ENCODE measurements at regions not wholly inside any gene's neighbourhood (a gene's known extent, or its start where the extent isn't known, plus 50 kb on each side); places are given as distances from the start of the nearest gene placed in this dataset.

- no peaks in the 10 kb centered on the region for H3K27me3 Mint-ChIP-seq (ENCODE audit: low read depth)
- peaks cover 22% of the 10 kb centered on the region for H3K9me3 Mint-ChIP-seq
- no peak overlapping the region for H3K4me3 Mint-ChIP-seq
- H3K4me1 Mint-ChIP-seq: no peaks in the 10 kb centered on the region
- H3K36me3 Mint-ChIP-seq: peaks cover 23% of the 10 kb centered on the region
- ChIA-PET POLR2A (no interaction called here), CTCF (no interaction called here)
- DNase-seq (ENCODE audit: low spot score) (no peak), ATAC-seq (no peak)
- no peak for TF ChIP-seq JUN (CRISPR knock-in tag; IDR thresholded peaks at IDR 0.05)
- TF ChIP-seq, protein P1, sequence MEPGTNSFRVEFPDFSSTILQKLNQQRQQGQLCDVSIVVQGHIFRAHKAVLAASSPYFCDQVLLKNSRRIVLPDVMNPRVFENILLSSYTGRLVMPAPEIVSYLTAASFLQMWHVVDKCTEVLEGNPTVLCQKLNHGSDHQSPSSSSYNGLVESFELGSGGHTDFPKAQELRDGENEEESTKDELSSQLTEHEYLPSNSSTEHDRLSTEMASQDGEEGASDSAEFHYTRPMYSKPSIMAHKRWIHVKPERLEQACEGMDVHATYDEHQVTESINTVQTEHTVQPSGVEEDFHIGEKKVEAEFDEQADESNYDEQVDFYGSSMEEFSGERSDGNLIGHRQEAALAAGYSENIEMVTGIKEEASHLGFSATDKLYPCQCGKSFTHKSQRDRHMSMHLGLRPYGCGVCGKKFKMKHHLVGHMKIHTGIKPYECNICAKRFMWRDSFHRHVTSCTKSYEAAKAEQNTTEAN (CRISPR knock-in tag; IDR thresholded peaks at IDR 0.05): no peak
- TF ChIP-seq ESRRA (CRISPR knock-in tag; IDR thresholded peaks at IDR 0.05; ENCODE audit: borderline replicate concordance): no peak
- TF ChIP-seq, protein P2, sequence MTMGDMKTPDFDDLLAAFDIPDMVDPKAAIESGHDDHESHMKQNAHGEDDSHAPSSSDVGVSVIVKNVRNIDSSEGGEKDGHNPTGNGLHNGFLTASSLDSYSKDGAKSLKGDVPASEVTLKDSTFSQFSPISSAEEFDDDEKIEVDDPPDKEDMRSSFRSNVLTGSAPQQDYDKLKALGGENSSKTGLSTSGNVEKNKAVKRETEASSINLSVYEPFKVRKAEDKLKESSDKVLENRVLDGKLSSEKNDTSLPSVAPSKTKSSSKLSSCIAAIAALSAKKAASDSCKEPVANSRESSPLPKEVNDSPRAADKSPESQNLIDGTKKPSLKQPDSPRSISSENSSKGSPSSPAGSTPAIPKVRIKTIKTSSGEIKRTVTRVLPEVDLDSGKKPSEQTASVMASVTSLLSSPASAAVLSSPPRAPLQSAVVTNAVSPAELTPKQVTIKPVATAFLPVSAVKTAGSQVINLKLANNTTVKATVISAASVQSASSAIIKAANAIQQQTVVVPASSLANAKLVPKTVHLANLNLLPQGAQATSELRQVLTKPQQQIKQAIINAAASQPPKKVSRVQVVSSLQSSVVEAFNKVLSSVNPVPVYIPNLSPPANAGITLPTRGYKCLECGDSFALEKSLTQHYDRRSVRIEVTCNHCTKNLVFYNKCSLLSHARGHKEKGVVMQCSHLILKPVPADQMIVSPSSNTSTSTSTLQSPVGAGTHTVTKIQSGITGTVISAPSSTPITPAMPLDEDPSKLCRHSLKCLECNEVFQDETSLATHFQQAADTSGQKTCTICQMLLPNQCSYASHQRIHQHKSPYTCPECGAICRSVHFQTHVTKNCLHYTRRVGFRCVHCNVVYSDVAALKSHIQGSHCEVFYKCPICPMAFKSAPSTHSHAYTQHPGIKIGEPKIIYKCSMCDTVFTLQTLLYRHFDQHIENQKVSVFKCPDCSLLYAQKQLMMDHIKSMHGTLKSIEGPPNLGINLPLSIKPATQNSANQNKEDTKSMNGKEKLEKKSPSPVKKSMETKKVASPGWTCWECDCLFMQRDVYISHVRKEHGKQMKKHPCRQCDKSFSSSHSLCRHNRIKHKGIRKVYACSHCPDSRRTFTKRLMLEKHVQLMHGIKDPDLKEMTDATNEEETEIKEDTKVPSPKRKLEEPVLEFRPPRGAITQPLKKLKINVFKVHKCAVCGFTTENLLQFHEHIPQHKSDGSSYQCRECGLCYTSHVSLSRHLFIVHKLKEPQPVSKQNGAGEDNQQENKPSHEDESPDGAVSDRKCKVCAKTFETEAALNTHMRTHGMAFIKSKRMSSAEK (CRISPR knock-in tag; IDR thresholded peaks at IDR 0.05; ENCODE audit: borderline replicate concordance): no peak
- no peak for TF ChIP-seq ZNF423 (CRISPR knock-in tag; IDR thresholded peaks at IDR 0.05)
- no peak for TF ChIP-seq TEAD4 (CRISPR knock-in tag; IDR thresholded peaks at IDR 0.05)
- TF ChIP-seq, protein P3, sequence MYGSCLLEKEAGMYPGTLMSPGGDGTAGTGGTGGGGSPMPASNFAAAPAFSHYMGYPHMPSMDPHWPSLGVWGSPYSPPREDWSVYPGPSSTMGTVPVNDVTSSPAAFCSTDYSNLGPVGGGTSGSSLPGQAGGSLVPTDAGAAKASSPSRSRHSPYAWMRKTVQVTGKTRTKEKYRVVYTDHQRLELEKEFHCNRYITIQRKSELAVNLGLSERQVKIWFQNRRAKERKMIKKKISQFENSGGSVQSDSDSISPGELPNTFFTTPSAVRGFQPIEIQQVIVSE (CRISPR knock-in tag; IDR thresholded peaks at IDR 0.05; ENCODE audit: borderline replicate concordance): no peak
- no peak for TF ChIP-seq MXD4 (CRISPR knock-in tag; IDR thresholded peaks at IDR 0.05; ENCODE audit: borderline replicate concordance)
- TF ChIP-seq SMAD3 (CRISPR knock-in tag; IDR thresholded peaks at IDR 0.05; ENCODE audit: borderline replicate concordance): no peak
- TF ChIP-seq, protein P4, sequence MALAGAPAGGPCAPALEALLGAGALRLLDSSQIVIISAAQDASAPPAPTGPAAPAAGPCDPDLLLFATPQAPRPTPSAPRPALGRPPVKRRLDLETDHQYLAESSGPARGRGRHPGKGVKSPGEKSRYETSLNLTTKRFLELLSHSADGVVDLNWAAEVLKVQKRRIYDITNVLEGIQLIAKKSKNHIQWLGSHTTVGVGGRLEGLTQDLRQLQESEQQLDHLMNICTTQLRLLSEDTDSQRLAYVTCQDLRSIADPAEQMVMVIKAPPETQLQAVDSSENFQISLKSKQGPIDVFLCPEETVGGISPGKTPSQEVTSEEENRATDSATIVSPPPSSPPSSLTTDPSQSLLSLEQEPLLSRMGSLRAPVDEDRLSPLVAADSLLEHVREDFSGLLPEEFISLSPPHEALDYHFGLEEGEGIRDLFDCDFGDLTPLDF (CRISPR knock-in tag; IDR thresholded peaks at IDR 0.05): no peak
- TF ChIP-seq, protein P5, sequence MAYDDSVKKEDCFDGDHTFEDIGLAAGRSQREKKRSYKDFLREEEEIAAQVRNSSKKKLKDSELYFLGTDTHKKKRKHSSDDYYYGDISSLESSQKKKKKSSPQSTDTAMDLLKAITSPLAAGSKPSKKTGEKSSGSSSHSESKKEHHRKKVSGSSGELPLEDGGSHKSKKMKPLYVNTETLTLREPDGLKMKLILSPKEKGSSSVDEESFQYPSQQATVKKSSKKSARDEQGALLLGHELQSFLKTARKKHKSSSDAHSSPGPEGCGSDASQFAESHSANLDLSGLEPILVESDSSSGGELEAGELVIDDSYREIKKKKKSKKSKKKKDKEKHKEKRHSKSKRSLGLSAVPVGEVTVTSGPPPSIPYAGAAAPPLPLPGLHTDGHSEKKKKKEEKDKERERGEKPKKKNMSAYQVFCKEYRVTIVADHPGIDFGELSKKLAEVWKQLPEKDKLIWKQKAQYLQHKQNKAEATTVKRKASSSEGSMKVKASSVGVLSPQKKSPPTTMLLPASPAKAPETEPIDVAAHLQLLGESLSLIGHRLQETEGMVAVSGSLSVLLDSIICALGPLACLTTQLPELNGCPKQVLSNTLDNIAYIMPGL (CRISPR knock-in tag; IDR thresholded peaks at IDR 0.05): no peak
- TF ChIP-seq FOXP1 (CRISPR knock-in tag; IDR thresholded peaks at IDR 0.05; ENCODE audit: borderline replicate concordance): no peak
- TF ChIP-seq NR1H2 (CRISPR knock-in tag; IDR thresholded peaks at IDR 0.05): no peak
- H3K27ac Mint-ChIP-seq: no peak overlapping the region
Measured at GRCh38 chrX:88366314-88366713, 380.7 kb upstream of the CPXCR1 start.

DNA sequence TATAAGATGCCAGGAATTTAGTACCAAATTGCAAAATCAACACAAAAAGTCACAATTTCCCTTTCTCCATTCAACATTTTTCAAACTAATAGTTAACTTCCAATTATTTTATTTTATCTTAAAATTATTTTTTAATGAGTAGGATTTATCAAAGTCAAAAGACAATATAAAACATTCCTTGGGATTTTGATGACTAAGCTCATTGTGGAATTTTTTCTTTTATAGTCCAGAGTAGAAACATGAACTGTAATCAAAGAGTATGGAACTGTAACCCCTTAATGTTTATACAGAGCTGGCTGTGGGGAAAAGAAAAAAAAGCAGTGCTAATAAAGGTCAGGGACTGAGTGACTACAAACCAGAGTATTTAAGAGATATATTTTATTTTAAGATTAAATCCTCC lies 368.6 kb upstream of the CPXCR1 start:
- no peak overlapping the region for H3K27ac Mint-ChIP-seq
- H3K4me1 Mint-ChIP-seq: no peaks in the 10 kb centered on the region
- H3K9me3 Mint-ChIP-seq: peaks cover 12% of the 10 kb centered on the region
- no peak for DNase-seq (ENCODE audit: low spot score)
- no peak for ATAC-seq
- no peaks in the 10 kb centered on the region for H3K27me3 Mint-ChIP-seq (ENCODE audit: low read depth)
- TF ChIP-seq ZSCAN18 (CRISPR knock-in tag; IDR thresholded peaks at IDR 0.05) (no peak), NFE2L1 (CRISPR knock-in tag; IDR thresholded peaks at IDR 0.05) (no peak), JUN (CRISPR knock-in tag; IDR thresholded peaks at IDR 0.05) (no peak)
- TF ChIP-seq, protein P6, sequence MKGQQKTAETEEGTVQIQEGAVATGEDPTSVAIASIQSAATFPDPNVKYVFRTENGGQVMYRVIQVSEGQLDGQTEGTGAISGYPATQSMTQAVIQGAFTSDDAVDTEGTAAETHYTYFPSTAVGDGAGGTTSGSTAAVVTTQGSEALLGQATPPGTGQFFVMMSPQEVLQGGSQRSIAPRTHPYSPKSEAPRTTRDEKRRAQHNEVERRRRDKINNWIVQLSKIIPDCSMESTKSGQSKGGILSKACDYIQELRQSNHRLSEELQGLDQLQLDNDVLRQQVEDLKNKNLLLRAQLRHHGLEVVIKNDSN (CRISPR knock-in tag; IDR thresholded peaks at IDR 0.05): no peak
- TF ChIP-seq, protein P7, sequence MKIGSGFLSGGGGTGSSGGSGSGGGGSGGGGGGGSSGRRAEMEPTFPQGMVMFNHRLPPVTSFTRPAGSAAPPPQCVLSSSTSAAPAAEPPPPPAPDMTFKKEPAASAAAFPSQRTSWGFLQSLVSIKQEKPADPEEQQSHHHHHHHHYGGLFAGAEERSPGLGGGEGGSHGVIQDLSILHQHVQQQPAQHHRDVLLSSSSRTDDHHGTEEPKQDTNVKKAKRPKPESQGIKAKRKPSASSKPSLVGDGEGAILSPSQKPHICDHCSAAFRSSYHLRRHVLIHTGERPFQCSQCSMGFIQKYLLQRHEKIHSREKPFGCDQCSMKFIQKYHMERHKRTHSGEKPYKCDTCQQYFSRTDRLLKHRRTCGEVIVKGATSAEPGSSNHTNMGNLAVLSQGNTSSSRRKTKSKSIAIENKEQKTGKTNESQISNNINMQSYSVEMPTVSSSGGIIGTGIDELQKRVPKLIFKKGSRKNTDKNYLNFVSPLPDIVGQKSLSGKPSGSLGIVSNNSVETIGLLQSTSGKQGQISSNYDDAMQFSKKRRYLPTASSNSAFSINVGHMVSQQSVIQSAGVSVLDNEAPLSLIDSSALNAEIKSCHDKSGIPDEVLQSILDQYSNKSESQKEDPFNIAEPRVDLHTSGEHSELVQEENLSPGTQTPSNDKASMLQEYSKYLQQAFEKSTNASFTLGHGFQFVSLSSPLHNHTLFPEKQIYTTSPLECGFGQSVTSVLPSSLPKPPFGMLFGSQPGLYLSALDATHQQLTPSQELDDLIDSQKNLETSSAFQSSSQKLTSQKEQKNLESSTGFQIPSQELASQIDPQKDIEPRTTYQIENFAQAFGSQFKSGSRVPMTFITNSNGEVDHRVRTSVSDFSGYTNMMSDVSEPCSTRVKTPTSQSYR (CRISPR knock-in tag; IDR thresholded peaks at IDR 0.05): no peak
- peaks cover 5% of the 10 kb centered on the region; the same call in 1 of the 2 replicates for H3K36me3 Mint-ChIP-seq
- H3K4me3 Mint-ChIP-seq: no peak overlapping the region
- POLR2A ChIA-PET: no interaction called here
- CTCF ChIA-PET: no interaction called here

All from WTC11 (cell line).